ENCODE measurements at regions not wholly inside any gene's neighbourhood (a gene's known extent, or its start where the extent isn't known, plus 50 kb on each side); places are given as distances from the start of the nearest gene placed in this dataset.

DNA sequence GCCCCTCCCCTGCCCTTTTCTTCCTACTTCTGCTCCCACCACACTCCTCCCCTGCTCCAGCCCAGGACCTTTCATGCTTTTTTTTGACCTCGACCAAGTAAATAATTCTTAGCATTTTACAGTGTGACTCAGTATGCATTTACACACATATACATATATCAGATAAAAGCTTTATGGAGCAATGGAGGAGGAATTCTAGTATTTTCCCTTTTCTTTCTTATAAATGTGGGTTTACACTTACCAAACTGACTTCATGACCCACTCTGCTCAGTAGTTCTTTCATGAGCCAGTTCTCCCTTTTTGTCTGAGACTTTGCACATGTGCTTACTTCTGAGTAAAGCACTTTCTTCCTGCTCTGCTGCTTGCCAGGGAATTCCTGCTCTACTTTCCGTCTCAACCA is 111.8 kb upstream of the H2AZ1 start:
- no peak for TF ChIP-seq POLR2A (IDR thresholded peaks at IDR 0.05)
- TF ChIP-seq, protein P1, sequence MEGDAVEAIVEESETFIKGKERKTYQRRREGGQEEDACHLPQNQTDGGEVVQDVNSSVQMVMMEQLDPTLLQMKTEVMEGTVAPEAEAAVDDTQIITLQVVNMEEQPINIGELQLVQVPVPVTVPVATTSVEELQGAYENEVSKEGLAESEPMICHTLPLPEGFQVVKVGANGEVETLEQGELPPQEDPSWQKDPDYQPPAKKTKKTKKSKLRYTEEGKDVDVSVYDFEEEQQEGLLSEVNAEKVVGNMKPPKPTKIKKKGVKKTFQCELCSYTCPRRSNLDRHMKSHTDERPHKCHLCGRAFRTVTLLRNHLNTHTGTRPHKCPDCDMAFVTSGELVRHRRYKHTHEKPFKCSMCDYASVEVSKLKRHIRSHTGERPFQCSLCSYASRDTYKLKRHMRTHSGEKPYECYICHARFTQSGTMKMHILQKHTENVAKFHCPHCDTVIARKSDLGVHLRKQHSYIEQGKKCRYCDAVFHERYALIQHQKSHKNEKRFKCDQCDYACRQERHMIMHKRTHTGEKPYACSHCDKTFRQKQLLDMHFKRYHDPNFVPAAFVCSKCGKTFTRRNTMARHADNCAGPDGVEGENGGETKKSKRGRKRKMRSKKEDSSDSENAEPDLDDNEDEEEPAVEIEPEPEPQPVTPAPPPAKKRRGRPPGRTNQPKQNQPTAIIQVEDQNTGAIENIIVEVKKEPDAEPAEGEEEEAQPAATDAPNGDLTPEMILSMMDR (IDR thresholded peaks at IDR 0.05 in 4 of 5, conservative IDR thresholded peaks at IDR 0.05 in 1 of 5) = no peak

All from gastrocnemius medialis (tissue), 4 donors.